Sciatic nerve (tissue), 2 donors: ENCODE measurements at regions not wholly inside any gene's neighbourhood (a gene's known extent, or its start where the extent isn't known, plus 50 kb on each side); places are given as distances from the start of the nearest gene placed in this dataset.

Experiments
- ATAC-seq: fragments of 200-7000 bp; cut with Tn5 transposase; one replicate; pipeline ENCODE4 v1.9.1; 2020; ENCODE audit warnings: mild to moderate bottlenecking, moderate library complexity
- DNase-seq: peaks from one replicate; pipeline ENCODE4 v3.0.0-alpha.2; 2020; ENCODE audit warnings: low spot score
- intact Hi-C: fragments of 100-400 bp; cut with DNase I; formaldehyde crosslinking; loops from one replicate; pipeline ENCODE4 v1.14.2; 2022
- donor health status: DM: no; HTN: no; CAD: no.
- donor health status: DM: no; HTN: no; CAD: no.

DNA sequence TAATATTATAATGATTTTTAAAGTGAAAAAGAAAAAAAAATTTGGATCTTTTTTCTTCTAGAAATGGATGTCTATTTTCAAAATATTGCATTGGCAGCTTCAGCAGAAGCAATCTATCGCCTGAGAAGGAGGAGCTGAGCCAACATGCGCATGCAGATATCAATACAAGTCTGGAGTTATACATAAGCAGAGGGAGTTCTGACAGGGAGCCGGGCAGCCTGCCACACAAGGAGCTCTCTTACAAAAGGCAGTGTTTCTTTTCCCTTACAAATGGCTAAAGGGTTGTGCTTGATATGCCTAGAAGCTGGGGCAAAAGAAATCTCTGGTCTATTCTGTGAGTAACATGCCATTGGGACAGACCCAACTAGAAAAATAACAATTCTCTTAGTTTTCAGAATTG, 291.9 kb upstream of the TRIB2 start:
- intact Hi-C loops, result no loop called here
- no peak for DNase-seq
- peak; percentile 35 for ATAC-seq

DNA sequence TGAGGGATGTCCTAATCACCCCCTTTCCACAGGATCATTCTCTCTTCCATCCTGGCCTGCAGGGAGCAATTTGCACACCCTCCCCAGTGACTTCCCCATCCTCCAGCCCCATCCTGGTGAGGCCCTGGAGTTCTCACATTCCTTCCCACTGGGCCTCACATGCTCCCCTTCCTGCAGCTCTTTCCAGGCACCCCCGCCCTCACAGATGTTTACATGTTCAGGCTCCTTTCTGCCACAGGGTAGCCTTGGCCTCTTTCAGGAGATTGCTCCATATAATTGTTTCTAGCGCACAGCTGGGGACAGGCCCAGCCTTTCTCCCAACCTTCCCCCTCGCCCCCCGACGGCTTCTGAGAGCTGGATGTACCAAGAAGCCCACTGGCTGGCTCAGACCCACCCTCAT, 288.4 kb upstream of the TRIB2 start:
- intact Hi-C loops, result no loop called here
- DNase-seq (no peak), ATAC-seq (no peak)

- no peak for DNase-seq
- intact Hi-C loops, result no loop called here
- ATAC-seq, result no peak
Measured at GRCh38 chr2:12428786-12429185, 287.9 kb upstream of the TRIB2 start.

GRCh38 chr2:12429779-12430406, 286.8 kb upstream of the TRIB2 start:
- DNase-seq, result no peak
- intact Hi-C loops, result no loop called here
- no peak for ATAC-seq

DNA sequence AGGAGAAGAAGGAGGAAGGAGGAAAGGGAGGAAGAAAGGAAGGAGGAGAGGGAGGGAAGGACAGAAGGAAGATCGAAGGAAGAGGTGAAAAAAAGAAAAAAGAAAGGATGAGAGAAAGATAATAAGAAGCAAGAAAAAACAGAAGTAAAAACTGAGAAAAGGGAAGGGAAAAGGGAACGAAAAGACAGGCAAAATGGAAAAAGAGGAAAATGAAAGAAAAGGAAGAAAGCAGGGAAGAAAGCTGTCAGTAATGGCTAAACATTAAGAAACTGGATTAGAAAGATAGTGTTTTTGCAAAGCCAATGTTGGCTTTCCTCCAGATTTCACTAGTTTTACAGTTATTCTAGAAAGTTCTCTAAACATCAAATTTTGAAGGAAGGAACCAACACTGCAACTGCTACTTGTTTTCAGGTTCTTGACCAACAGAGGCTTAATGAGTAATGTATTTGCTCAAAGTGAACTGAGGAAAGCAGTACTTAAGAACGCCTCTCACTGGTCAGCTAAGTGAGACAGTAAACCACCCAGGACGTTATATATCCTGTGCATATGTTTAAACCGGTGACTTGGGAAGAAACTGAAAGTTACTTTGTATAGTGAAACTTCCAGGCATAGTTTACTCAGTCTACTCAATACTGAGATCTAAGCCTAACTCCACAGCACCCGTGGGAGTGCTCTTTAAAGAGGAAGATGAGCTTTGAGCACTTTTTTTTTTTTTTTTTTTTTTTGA, 286.2 kb upstream of the TRIB2 start:
- intact Hi-C loops, result no loop called here
- DNase-seq (no peak), ATAC-seq (peak; percentile 58)

DNA sequence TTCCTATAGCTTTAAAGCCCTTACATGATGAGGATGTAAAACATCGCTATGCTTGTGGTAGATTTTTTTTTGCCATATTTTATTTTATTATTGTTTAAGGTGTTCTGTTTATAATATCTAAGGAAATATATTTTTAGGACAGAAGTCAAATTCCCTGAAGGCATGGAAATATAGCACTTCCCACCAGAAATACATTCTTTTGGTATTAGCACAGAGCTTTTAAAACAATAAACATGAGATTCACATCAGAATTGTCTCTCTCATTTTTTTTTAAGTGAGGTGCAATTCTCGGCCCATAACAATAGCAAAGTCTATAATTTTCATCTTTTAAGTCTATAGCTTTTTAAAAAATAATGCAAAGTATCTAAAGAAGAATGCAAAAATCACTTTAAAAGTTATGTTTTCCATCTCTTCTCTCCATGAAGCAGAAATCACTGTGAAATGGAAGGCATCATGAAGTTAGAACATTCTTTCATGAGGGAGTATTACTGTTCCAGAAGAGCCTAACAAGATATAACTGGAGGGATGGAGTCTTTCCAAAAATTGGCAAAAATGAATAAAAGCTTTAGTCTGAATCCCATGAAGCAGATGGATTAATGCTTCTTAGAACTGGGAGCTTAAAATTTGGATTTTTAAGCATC, 283.6 kb upstream of the TRIB2 start:
- intact Hi-C loops, result no loop called here
- ATAC-seq, result no peak
- no peak for DNase-seq

DNA sequence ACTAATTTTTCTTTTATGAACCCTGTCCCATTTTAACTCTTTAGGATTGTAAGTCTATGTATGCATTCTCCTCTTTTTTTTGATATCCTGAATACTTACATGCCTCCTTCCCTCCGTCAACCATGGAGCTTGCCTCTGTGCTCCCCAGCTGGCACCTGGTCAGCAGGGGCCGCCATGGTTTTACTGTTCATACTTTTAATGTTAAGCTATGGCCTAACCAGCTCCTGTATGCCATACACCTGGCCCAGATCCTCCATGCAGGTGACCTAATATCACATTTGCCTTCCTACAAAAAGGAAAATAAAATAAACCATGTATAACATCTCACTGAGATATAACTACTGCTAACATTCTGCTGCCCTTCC, 283.1 kb upstream of the TRIB2 start:
- ATAC-seq (no peak), DNase-seq (no peak)
- intact Hi-C loops, result no loop called here

DNA sequence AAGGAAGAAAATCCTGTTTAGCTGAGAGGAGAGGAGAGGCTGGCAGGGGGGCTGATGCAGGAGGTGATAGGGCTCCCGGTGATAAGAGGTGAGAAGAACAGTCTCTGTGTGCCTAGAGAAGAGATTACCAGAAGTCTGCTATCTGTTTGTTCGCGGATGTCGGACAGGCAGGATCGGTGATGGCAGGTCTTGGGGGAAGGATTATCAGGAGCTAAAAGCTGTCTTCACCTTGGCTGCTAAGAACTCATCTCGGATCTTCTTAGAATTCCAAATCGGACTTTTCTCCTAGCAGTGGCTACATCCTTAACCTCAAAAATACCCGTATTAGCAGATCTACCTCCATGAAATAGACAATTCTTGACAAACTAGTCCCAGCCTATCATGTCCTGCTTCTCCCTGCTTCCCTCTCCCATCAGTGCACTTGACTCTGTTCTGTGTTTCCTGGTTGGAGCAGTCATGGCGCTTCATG, 282.1 kb upstream of the TRIB2 start:
- ATAC-seq (no peak), DNase-seq (no peak)
- intact Hi-C loops, result no loop called here

DNA sequence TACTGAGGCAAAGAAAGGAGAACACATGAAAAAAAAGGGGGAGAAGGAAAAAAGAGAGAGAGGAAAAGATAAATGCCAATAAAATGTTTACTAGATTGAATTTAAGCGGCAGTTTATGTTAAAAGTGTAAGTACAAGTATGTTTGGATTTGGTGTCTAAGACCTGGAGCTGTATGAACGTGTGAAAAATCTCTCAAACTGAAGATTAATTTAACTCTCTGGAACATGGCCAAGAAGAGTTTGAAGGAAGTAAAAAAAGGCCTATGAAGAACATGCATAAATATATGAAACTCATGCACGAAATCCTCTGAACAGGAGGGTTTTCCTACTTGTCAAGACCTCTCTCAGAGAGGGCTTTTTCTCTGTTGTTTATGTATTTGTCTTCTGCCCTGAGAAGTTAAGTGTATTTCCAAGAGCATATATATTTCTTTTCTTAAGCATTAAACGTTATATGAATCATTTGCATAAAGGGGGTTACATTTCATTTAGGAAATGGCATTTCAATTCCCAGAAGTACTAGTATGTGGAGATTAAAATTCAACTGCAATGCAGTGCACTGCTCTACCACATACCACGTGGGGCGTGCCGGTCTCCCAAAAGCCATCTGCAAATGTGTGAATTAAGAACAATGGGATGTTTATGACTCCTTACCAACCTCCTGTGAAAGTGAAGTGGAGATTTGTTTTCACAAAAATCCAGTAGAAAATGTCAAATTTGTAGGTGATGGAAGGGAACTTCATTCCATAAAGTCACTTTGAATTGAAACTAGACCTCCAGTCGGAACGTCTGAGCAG, 281.1 kb upstream of the TRIB2 start:
- ATAC-seq, result no peak
- intact Hi-C loops, result no loop called here
- DNase-seq, result no peak

DNA sequence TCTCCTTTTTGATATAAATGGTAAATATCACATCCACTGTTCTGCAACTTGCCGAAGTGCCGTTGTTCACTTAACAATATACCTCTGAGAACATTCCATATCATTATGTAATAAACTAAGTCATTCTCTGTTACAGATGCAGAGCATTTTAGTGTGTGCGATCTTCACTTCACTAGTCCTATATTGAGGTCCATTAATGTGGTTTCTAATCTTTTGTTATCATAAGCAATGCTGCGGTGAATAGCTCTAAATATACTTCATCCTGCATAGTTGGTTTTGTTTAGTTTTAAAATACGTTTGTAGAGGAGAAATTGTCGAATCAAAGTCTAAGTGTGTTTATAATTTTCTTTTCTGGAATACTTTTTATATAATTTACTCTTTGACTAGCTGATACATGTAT, 280.3 kb upstream of the TRIB2 start:
- intact Hi-C loops, result no loop called here
- ATAC-seq (no peak), DNase-seq (no peak)

DNA sequence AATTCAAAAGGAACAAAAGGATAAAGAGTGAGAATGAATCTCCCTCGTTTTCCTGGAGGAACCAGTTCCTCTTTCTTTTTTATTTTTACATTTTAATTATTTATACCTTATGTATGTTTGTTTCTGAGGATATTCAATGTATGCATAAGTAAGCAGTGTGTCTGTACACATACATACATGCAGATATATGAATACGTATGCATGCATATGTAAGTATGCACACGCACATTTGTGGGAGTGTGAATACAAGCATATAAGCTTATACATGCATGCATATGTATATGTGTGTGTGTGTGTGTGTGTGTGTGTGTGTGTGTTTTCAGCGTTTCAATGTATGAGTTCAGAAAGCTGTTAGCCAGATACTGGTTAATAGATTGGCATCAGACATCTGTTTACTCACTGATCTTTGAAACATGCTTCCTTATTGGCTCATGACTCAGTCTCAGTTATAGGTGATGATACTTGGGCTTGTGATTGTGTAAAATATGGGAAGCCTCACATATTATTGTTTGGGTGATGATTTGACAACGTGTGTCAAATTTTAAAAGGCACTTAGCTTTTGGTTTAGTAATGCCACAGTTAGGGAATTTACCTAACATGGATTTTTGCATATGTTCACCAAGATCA, 279.7 kb upstream of the TRIB2 start:
- DNase-seq (no peak), ATAC-seq (no peak)
- intact Hi-C loops, result no loop called here

GRCh38 chr2:12440731-12441130, 276.0 kb upstream of the TRIB2 start:
- DNase-seq, result no peak
- intact Hi-C loops, result no loop called here
- no peak for ATAC-seq

GRCh38 chr2:12441750-12442475, 274.8 kb upstream of the TRIB2 start:
- no peak for ATAC-seq
- intact Hi-C loops, result no loop called here
- DNase-seq, result no peak

DNA sequence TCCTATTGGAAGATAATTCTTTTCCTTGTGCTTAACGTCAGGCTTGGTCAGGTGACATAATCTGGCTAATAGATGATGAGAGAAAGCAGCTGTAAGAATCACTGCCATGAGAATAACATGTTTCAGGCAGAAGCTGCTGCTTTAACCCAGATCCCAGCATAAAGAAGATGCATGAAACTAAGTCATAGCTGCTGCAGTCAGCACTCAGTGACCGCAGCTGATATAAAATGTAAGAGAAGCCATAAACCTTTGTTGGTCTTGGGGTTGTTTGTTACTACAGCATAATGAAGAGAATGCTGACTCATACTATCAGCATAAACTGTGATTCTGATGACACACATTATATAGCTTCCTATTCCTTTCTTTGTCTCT, 274.3 kb upstream of the TRIB2 start:
- intact Hi-C loops, result no loop called here
- no peak for DNase-seq
- no peak for ATAC-seq

DNA sequence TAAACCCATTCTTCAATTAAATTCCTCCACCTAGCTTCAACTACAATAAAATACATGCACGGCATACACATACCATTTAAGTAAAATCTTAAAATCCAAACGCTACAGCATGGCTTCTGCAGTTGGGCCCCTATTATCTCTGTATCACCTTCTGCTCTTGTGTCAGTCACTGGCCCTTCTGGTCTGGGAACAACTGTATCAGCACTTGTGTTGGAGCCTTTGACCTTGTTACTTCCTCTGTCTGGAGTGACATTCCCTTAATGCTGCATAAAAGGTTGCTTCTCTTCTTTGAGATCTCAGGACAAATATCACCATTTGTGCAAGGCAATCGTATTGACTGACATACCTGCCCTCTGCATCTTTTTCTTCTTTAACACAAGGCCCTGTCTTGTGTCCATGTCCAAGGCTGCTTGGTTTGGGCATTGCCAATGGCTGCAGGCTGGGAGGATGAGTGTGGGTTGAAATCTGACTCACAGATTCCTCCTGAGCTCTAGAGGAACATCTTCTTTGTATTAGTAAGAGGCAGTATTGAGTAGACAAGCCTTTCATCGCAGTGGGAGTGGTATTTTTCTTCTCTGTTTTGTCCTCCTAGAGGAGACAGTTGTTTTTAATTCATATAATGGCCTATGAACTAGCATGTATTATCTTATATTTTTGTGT, 267.8 kb upstream of the TRIB2 start:
- DNase-seq (no peak), ATAC-seq (no peak)
- intact Hi-C loops, result no loop called here

- intact Hi-C loops, result no loop called here
- DNase-seq (no peak), ATAC-seq (no peak)
Measured at GRCh38 chr2:12451726-12452125, 265.0 kb upstream of the TRIB2 start.

GRCh38 chr2:12452185-12452584, 264.6 kb upstream of the TRIB2 start:
- ATAC-seq (no peak), DNase-seq (no peak)
- intact Hi-C loops, result no loop called here

- intact Hi-C loops, result no loop called here
- ATAC-seq, result no peak
Measured at GRCh38 chr2:12453731-12454130, 263.0 kb upstream of the TRIB2 start.

More at GRCh38 chr2:12453731-12454130, 263.0 kb upstream of the TRIB2 start:
- no peak for DNase-seq
